BLaER1 (cell line): ENCODE measurements at regions not wholly inside any gene's neighbourhood (a gene's known extent, or its start where the extent isn't known, plus 50 kb on each side); places are given as distances from the start of the nearest gene placed in this dataset.
A peak's percentile ranks its signal among the peaks of the same experiment; 100 is the strongest.

ENCODE experiments used
- H3K27ac ChIP-seq: shearing (Covaris generic); formaldehyde crosslinking; 2 replicates; pipeline ENCODE4 v1.8.1; 2022
- H3K27me3 ChIP-seq: shearing (Covaris generic); formaldehyde crosslinking; 2 replicates; pipeline ENCODE4 v1.8.1; 2022
- H3K36me3 ChIP-seq: shearing (Covaris generic); formaldehyde crosslinking; 2 replicates; pipeline ENCODE4 v1.8.1; 2022
- H3K4me1 ChIP-seq: shearing (Covaris generic); formaldehyde crosslinking; 2 replicates; pipeline ENCODE4 v1.8.1; 2022
- H3K4me2 ChIP-seq: shearing (Covaris generic); formaldehyde crosslinking; 2 replicates; pipeline ENCODE4 v1.8.1; 2022
- H3K4me3 ChIP-seq: shearing (Covaris generic); formaldehyde crosslinking; 2 replicates; pipeline ENCODE4 v1.8.1; 2022
- H3K9ac ChIP-seq: shearing (Covaris generic); formaldehyde crosslinking; 2 replicates; pipeline ENCODE4 v1.8.1; 2022
- H3K9me3 ChIP-seq: shearing (Covaris generic); formaldehyde crosslinking; 2 replicates; pipeline ENCODE4 v1.8.1; 2022
- H4K20me1 ChIP-seq: shearing (Covaris generic); formaldehyde crosslinking; 2 replicates; pipeline ENCODE4 v1.8.1; 2022
- Cebpa-rat ChIP-seq: shearing (Covaris generic); IDR thresholded peaks from 2 replicates; pipeline ENCODE4 v1.8.1; 2022

- Histone ChIP-seq H4K20me1 (no peaks in the 10 kb centered on the region), H3K9me3 (peaks cover 61% of the 10 kb centered on the region), H3K4me1 (no peaks in the 10 kb centered on the region), H3K27ac (no peak overlapping the region), H3K4me3 (no peak overlapping the region), H3K36me3 (no peaks in the 10 kb centered on the region), H3K9ac (no peak overlapping the region), H3K27me3 (no peaks in the 10 kb centered on the region), H3K4me2 (no peak overlapping the region)
- TF ChIP-seq Cebpa-rat, result no peak
These were observed 259.9 kb downstream of the GLRX3 start for GRCh38 chr10:130396044-130396443.

GRCh38 chr10:130398090-130398994 lies 262.2 kb downstream of the GLRX3 start:
- H3K27ac ChIP-seq, result no peak overlapping the region
- H3K4me3 ChIP-seq, result no peak overlapping the region
- no peaks in the 10 kb centered on the region for H4K20me1 ChIP-seq
- no peak overlapping the region for H3K4me2 ChIP-seq
- H3K9me3 ChIP-seq, result peaks cover 54% of the 10 kb centered on the region
- TF ChIP-seq Cebpa-rat, result no peak
- H3K4me1 ChIP-seq, result peaks cover 7% of the 10 kb centered on the region
- H3K27me3 ChIP-seq, result no peaks in the 10 kb centered on the region
- H3K9ac ChIP-seq, result no peak overlapping the region
- no peaks in the 10 kb centered on the region for H3K36me3 ChIP-seq

DNA sequence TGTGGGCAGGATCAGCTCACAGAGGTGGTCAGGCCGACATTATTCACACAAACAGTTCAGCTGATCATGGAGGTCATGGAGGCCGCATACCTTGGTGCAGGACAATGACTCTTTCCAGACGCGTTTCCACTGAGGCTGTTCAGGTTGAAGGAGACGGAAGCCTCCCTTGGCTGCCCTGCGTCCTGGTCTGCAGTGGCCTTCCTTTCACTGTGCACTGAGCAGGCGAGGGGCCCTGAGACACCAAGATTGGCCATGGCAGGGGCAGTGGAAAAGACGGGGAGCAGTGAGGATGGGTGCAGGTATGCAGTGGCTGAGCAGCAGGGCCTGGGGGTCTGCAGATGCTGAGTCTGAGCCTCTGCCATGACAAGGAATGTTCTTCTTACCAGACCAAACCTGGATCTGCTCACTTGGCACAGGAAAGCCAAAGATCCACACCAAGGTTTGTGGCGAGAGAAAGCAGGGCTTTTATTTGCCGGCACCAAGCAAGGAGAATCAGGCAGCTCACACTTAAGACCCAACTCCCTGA lies 263.3 kb downstream of the GLRX3 start:
- TF ChIP-seq Cebpa-rat, result no peak
- Histone ChIP-seq H3K9ac (no peak overlapping the region), H3K27ac (no peak overlapping the region)

DNA sequence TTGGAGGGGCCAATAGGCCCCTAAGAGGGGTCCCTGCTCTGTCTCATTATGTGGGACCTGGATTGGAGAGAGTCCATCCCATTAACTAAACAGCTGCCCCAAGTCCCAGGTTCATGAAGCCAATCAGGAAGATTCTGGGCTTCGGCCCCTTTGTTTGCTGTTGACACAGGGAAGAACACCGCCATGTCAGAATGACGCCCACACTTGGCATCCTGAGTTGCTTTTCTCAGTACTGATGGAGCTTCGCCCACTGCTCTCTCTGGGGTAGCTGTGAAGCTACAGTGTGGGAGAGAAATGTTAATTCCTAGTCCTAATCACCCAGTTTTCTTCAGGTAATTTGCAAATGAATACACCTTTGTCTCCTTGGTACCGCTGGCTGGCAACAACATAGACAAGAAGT lies 264.7 kb downstream of the GLRX3 start:
- Histone ChIP-seq H3K36me3 (no peaks in the 10 kb centered on the region), H3K9ac (no peak overlapping the region), H3K27me3 (no peaks in the 10 kb centered on the region), H3K4me1 (peaks cover 10% of the 10 kb centered on the region), H3K4me3 (no peak overlapping the region), H4K20me1 (no peaks in the 10 kb centered on the region), H3K4me2 (no peak overlapping the region), H3K9me3 (peaks cover 29% of the 10 kb centered on the region), H3K27ac (no peak overlapping the region)
- TF ChIP-seq Cebpa-rat, result no peak

More for the DNA sequence above, 263.3 kb downstream of the GLRX3 start:
- Histone ChIP-seq H3K4me2 (no peak overlapping the region), H3K4me3 (no peak overlapping the region), H3K9me3 (peaks cover 43% of the 10 kb centered on the region), H4K20me1 (no peaks in the 10 kb centered on the region), H3K4me1 (peaks cover 10% of the 10 kb centered on the region), H3K36me3 (no peaks in the 10 kb centered on the region), H3K27me3 (no peaks in the 10 kb centered on the region)

GRCh38 chr10:130401860-130402765 lies 265.9 kb downstream of the GLRX3 start:
- Histone ChIP-seq H3K4me2 (no peak overlapping the region), H3K36me3 (no peaks in the 10 kb centered on the region), H3K4me1 (peaks cover 10% of the 10 kb centered on the region), H4K20me1 (no peaks in the 10 kb centered on the region), H3K9me3 (peaks cover 16% of the 10 kb centered on the region), H3K4me3 (no peak overlapping the region), H3K27ac (no peak overlapping the region), H3K27me3 (no peaks in the 10 kb centered on the region), H3K9ac (no peak overlapping the region)
- no peak for TF ChIP-seq Cebpa-rat

DNA sequence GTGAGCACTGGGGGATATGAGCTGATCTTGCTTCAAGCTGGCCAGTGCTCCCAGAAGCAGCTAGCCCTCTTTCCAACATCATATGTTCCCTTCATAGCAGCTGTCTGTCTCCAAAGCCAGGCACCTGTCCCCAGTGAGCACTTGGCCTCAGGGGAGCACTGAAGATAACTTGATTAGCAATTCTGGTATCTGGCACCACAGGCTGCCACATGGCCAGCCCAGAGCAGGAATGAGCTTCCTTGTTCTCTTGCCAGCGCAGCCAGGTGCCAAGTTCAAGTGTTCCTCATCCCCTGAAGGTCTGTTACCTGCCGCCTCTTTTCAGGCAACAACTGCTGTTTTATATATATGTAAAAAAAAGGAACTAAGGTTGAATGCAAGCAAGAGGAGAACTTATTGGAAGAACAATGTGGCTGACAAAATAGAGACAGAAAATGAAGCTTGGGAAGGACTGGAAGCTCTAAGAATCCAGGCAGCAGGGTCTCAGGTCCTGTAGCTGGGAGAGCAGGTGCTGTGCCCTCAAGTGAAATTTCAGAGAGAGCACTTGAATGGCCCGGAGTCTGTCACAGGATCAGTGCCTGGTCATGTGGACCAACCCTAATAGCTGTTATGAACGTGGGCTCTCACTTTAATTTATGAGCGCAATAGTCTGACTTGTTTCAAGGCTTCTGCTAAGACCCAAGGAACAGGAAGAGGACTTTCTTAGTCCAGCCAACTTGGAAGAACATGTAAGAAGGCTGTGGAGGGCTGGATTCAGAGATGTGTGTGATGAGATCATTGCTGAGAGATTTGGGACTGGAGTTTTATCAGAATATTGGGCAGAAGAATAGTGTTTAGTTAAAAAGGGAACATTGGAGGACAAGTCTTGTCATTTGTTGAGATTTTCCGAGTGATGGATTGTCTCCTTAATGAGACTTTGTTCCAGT lies 267.2 kb downstream of the GLRX3 start:
- Histone ChIP-seq H3K27me3 (no peaks in the 10 kb centered on the region), H3K9me3 (peaks cover 3% of the 10 kb centered on the region; the same call in 1 of the 2 replicates), H3K4me2 (peak overlapping the region; percentile 42), H3K4me3 (no peak overlapping the region), H3K27ac (no peak overlapping the region), H3K4me1 (peaks cover 10% of the 10 kb centered on the region), H3K36me3 (no peaks in the 10 kb centered on the region), H3K9ac (no peak overlapping the region; the same call in 1 of the 2 replicates), H4K20me1 (no peaks in the 10 kb centered on the region)
- no peak for TF ChIP-seq Cebpa-rat

DNA sequence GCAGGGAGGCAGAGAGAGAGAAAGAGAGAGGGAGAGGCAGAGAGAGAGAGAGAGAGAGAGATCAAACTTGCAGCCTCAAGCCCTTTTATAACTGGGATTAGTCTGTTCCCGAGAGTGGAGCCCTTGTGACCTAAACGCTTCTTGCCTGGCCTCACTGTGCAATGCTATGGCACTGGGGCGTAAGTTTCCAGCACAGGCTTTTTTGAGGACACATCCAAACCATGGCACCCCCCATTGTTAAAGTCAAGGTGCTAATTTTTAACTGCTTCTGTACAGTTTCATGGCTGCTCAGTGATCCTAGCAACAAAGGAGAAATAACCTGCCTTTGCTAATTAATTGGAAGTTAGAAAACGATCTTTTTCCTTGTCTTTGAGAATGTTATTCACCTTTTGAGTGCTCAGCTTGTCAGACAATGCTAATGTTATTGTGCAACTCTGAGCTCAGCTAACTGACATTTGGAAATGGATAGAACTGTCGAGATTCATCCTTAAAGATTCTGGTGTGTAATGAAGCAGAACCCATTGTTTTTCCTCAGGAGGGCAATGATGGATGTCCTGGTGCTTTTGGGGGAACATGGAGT lies 268.4 kb downstream of the GLRX3 start:
- no peaks in the 10 kb centered on the region for H3K36me3 ChIP-seq
- H3K4me1 ChIP-seq, result peaks cover 10% of the 10 kb centered on the region
- no peaks in the 10 kb centered on the region for H3K27me3 ChIP-seq
- no peaks in the 10 kb centered on the region for H3K9me3 ChIP-seq
- H4K20me1 ChIP-seq, result no peaks in the 10 kb centered on the region
- TF ChIP-seq Cebpa-rat, result no peak
- H3K27ac ChIP-seq, result no peak overlapping the region
- H3K4me2 ChIP-seq, result no peak overlapping the region
- no peak overlapping the region for H3K4me3 ChIP-seq
- no peak overlapping the region for H3K9ac ChIP-seq

DNA sequence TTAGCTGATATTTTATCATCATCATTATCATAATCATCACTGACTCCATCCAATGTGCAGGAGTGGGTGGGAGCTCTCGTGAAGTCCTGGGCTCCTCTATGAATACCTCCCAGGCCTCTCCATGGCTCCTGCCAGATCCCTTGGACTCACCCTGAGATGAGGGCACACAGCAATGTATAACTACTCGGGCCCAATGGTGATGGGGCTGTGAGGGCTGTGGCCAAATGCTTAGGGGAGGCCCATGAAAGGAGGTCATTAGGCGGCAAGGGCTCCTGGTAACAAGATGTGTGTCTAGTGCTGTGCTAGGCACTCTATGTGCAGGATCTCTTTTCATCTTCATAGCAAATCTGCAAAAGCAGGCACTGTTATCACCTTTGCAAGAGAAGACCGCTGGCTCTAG lies 270.9 kb downstream of the GLRX3 start:
- TF ChIP-seq Cebpa-rat, result no peak
- H3K27ac ChIP-seq, result no peak overlapping the region
- H3K36me3 ChIP-seq, result no peaks in the 10 kb centered on the region
- no peaks in the 10 kb centered on the region for H4K20me1 ChIP-seq
- peaks cover 18% of the 10 kb centered on the region for H3K4me1 ChIP-seq
- H3K4me3 ChIP-seq, result no peak overlapping the region
- no peak overlapping the region for H3K9ac ChIP-seq
- H3K27me3 ChIP-seq, result no peaks in the 10 kb centered on the region
- no peak overlapping the region for H3K4me2 ChIP-seq
- H3K9me3 ChIP-seq, result no peaks in the 10 kb centered on the region

GRCh38 chr10:130409331-130409730 lies 273.1 kb downstream of the GLRX3 start:
- Histone ChIP-seq H3K9me3 (no peaks in the 10 kb centered on the region), H3K27ac (no peak overlapping the region), H3K4me1 (peaks cover 14% of the 10 kb centered on the region), H4K20me1 (no peaks in the 10 kb centered on the region), H3K36me3 (no peaks in the 10 kb centered on the region), H3K4me3 (no peak overlapping the region), H3K27me3 (no peaks in the 10 kb centered on the region), H3K9ac (no peak overlapping the region), H3K4me2 (no peak overlapping the region)
- TF ChIP-seq Cebpa-rat, result no peak
